A549 (cell line): ENCODE measurements at regions not wholly inside any gene's neighbourhood (a gene's known extent, or its start where the extent isn't known, plus 50 kb on each side); places are given as distances from the start of the nearest gene placed in this dataset.

Source experiments
- ATAC-seq, 2 experiments: fragments of 200-7000 bp in 1 of 2; fragments of >200 bp in 1 of 2; cut with Nextera tagmentation in 1 of 2; cut with Tn5 transposase in 1 of 2; 3 replicates each; pipeline versions ENCODE4 v1.8.0 to v1.9.1; 2018 to 2020; ENCODE audit warnings: mild to moderate bottlenecking in 1 of 2, moderate library complexity in 1 of 2
- CTCF ChIA-PET: fragments of 300-600 bp; sonication (Branson Sonifier 250); formaldehyde crosslinking; extraction: SDS; loops from one replicate; lab custom pipeline; 2021; ENCODE audit warnings: antibody characterized with exemption, inconsistent platforms; lab: Yijun Ruan, JAX
- POLR2A ChIA-PET: fragments of 350-600 bp; formaldehyde crosslinking; extraction: SDS; loops from one replicate; lab custom pipeline; 2021; ENCODE audit warnings: antibody characterized with exemption, inconsistent platforms; lab: Yijun Ruan, JAX
- DNase-seq, 2 experiments: peaks; one replicate each; pipeline versions ENCODE4 v3.0.0 to v3.0.0-alpha.2; 2011 to 2016; ENCODE audit warnings: low read depth in 1 of 2, low spot score in 1 of 2
- FAIRE-seq: peaks from 2 replicates; lab custom pipeline; 2011; peaks lifted over from hg19 to GRCh38; lab: Jason Lieb, UNC
- H3K27ac ChIP-seq, 2 experiments: fragments of >200 bp; sonication (Bioruptor Twin); formaldehyde crosslinking; 3 replicates each; pipeline ENCODE4 v1.5.1; 2016 to 2017
- H3K4me1 ChIP-seq: fragments of >200 bp; sonication (Bioruptor Twin); formaldehyde crosslinking; 3 replicates; pipeline ENCODE4 v1.6.1; 2016
- H3K4me2 ChIP-seq: fragments of >200 bp; sonication (Bioruptor Twin); formaldehyde crosslinking; 3 replicates; pipeline ENCODE4 v1.6.1; 2016
- H3K4me3 ChIP-seq: fragments of >200 bp; sonication (Bioruptor Twin); formaldehyde crosslinking; 3 replicates; pipeline ENCODE4 v1.5.1; 2016
- H3K9me3 ChIP-seq: fragments of >200 bp; sonication (Bioruptor Twin); formaldehyde crosslinking; 3 replicates; pipeline ENCODE4 v1.6.1; 2016
- ATOH8 ChIP-seq: fragments of 250-450 bp; sonication (Bioruptor Pico); IDR thresholded peaks from 2 replicates; pipeline ENCODE4 v1.5.0; 2020; ENCODE audit warnings: low read depth, mild to moderate bottlenecking, moderate library complexity
- CEBPB ChIP-seq, 2 experiments: fragments of >200 bp in 1 of 2; sonication (Bioruptor Twin) in 1 of 2; formaldehyde crosslinking in 1 of 2; IDR thresholded peaks; 2 replicates each; pipeline ENCODE4 v1.6.1; 2012 to 2016
- CHD2 ChIP-seq: fragments of 150-350 bp; IDR thresholded peaks from 2 replicates; pipeline ENCODE4 v1.6.1; 2014; ENCODE audit warnings: low read length; ENCODE audit not compliant: partially characterized antibody
- E2F6 ChIP-seq: IDR thresholded peaks from 2 replicates; pipeline ENCODE4 v1.6.1; 2012; ENCODE audit warnings: low read depth, borderline replicate concordance
- EHF ChIP-seq: fragments of 250-450 bp; sonication (Bioruptor Pico); IDR thresholded peaks from 2 replicates; pipeline ENCODE4 v1.5.0; 2020; ENCODE audit warnings: mild to moderate bottlenecking
- EP300 ChIP-seq, 2 experiments: fragments of >200 bp; sonication (Bioruptor Twin); formaldehyde crosslinking; IDR thresholded peaks; 2 replicates in 1 of 2; 3 replicates in 1 of 2; pipeline ENCODE4 v1.6.1; 2016 to 2017
- ESRRA ChIP-seq: fragments of 150-350 bp; IDR thresholded peaks from 2 replicates; pipeline ENCODE4 v1.6.1; 2014; ENCODE audit warnings: mild to moderate bottlenecking, low read length, borderline replicate concordance
- FOSB ChIP-seq: fragments of 250-450 bp; sonication (Bioruptor Pico); IDR thresholded peaks from 2 replicates; pipeline ENCODE4 v1.5.0; 2020; ENCODE audit warnings: mild to moderate bottlenecking, moderate library complexity
- FOSL2 ChIP-seq, 2 experiments: fragments of 450-650 bp in 1 of 2; fragments of >200 bp in 1 of 2; sonication (Bioruptor Twin) in 1 of 2; formaldehyde crosslinking; IDR thresholded peaks; 2 replicates each; pipeline versions ENCODE4 v1.5.0 to v1.6.1; 2016 to 2020; ENCODE audit warnings: mild to moderate bottlenecking in 1 of 2, moderate library complexity in 1 of 2
- FOXS1 ChIP-seq: fragments of 250-450 bp; sonication (Bioruptor Pico); IDR thresholded peaks from 2 replicates; pipeline ENCODE4 v1.5.0; 2020; ENCODE audit warnings: mild to moderate bottlenecking, moderate library complexity
- HDAC2 ChIP-seq: fragments of 200-600 bp; sonication (generic); IDR thresholded peaks from 2 replicates; pipeline ENCODE4 v1.6.1; 2016
- HES2 ChIP-seq: fragments of >200 bp; sonication (Bioruptor Twin); formaldehyde crosslinking; IDR thresholded peaks from 2 replicates; pipeline ENCODE4 v1.6.1; 2016
- HEYL ChIP-seq: fragments of 250-450 bp; sonication (Bioruptor Pico); IDR thresholded peaks from 2 replicates; pipeline ENCODE4 v1.8.0; 2021; ENCODE audit warnings: mild to moderate bottlenecking, moderate library complexity
- HOXB13 ChIP-seq: fragments of 250-450 bp; sonication (Bioruptor Pico); IDR thresholded peaks from 2 replicates; pipeline ENCODE4 v1.5.0; 2020; ENCODE audit warnings: low read depth, mild to moderate bottlenecking, moderate library complexity
- HOXB5 ChIP-seq: fragments of 250-450 bp; sonication (Bioruptor Pico); IDR thresholded peaks from 2 replicates; pipeline ENCODE4 v1.5.0; 2020; ENCODE audit warnings: mild to moderate bottlenecking, moderate library complexity
- JUNB ChIP-seq: fragments of >200 bp; sonication (Bioruptor Twin); formaldehyde crosslinking; IDR thresholded peaks from 2 replicates; pipeline ENCODE4 v1.6.1; 2016
- PHF8 ChIP-seq: fragments of 200-600 bp; sonication (generic); IDR thresholded peaks from 2 replicates; pipeline ENCODE4 v1.6.1; 2016; ENCODE audit warnings: low read depth, mild to moderate bottlenecking, antibody characterized with exemption, moderate library complexity, borderline replicate concordance
- RAD21 ChIP-seq, 2 experiments: fragments of >200 bp in 1 of 2; sonication (Bioruptor Twin) in 1 of 2; formaldehyde crosslinking in 1 of 2; IDR thresholded peaks in 1 of 2; conservative IDR thresholded peaks in 1 of 2; 2 replicates in 1 of 2; 3 replicates in 1 of 2; pipeline ENCODE4 v1.6.1; 2012 to 2018; ENCODE audit warnings: inconsistent platforms in 1 of 2
- RARB ChIP-seq: fragments of 250-450 bp; sonication (Bioruptor Pico); IDR thresholded peaks from 2 replicates; pipeline ENCODE4 v1.8.0; 2021; ENCODE audit warnings: mild to moderate bottlenecking, moderate library complexity
- REST ChIP-seq: fragments of 200-600 bp; sonication (generic); IDR thresholded peaks from 2 replicates; pipeline ENCODE4 v1.6.1; 2016; ENCODE audit warnings: antibody characterized with exemption, mild to moderate bottlenecking, moderate library complexity
- RFX5 ChIP-seq: fragments of 450-650 bp; IDR thresholded peaks from 2 replicates; pipeline ENCODE4 v1.7.1; 2014; ENCODE audit warnings: antibody characterized with exemption, mild to moderate bottlenecking, moderate library complexity
- RNF2 ChIP-seq: fragments of 200-600 bp; sonication (generic); IDR thresholded peaks from 2 replicates; pipeline ENCODE4 v1.6.1; 2016; ENCODE audit warnings: low read depth, mild to moderate bottlenecking, antibody characterized with exemption, moderate library complexity, borderline replicate concordance
- SMC3 ChIP-seq: fragments of >200 bp; sonication (Bioruptor Twin); formaldehyde crosslinking; IDR thresholded peaks from 3 replicates; pipeline ENCODE4 v1.6.1; 2018; ENCODE audit warnings: inconsistent platforms
- SREBF2 ChIP-seq: fragments of 450-650 bp; IDR thresholded peaks from 2 replicates; pipeline ENCODE4 v1.6.1; 2014; ENCODE audit warnings: mild to moderate bottlenecking, moderate library complexity
- USF2 ChIP-seq: fragments of 450-650 bp; IDR thresholded peaks from 2 replicates; pipeline ENCODE4 v1.6.1; 2014; ENCODE audit warnings: antibody characterized with exemption
- ZC3H11A ChIP-seq: fragments of 450-650 bp; IDR thresholded peaks from 2 replicates; pipeline ENCODE4 v1.6.1; 2014; ENCODE audit warnings: antibody characterized with exemption, mild to moderate bottlenecking
- ZFP36 ChIP-seq: fragments of 450-650 bp; IDR thresholded peaks from 2 replicates; pipeline ENCODE4 v1.6.1; 2014; ENCODE audit warnings: borderline replicate concordance; ENCODE audit not compliant: partially characterized antibody
- WGBS: methylation state at CpG from one replicate; pipeline ENCODE4 v1.1.6; 2017; ENCODE audit errors: missing lambda C conversion rate; 5-methylcytosine and 5-hydroxymethylcytosine counted together
- TF ChIP-seq, protein P1 (sequence below): fragments of >200 bp; sonication (Bioruptor Twin); formaldehyde crosslinking; IDR thresholded peaks from 3 replicates; pipeline ENCODE4 v1.6.1; 2016
- TF ChIP-seq, protein P2 (sequence below): IDR thresholded peaks from 2 replicates; pipeline ENCODE4 v1.6.1; 2012

GRCh38 chr21:29403922-29404538, 105.3 kb downstream of the BACH1 start:
- H3K27ac ChIP-seq: peak overlapping the region in 1 of 2 experiments; percentile 1; a peak in 1 of 6 replicates
- no peak overlapping the region for H3K4me3 ChIP-seq
- FAIRE-seq (no peak), ATAC-seq (no peak)
- 70% methylated on average over 3 of the region's 4 CpGs for WGBS
- H3K9me3 ChIP-seq: 0 out of 3 replicates have a peak, but pooled peaks cover 3% of the 10 kb centered on the region
- POLR2A ChIA-PET: no interaction called here
- TF ChIP-seq CEBPB (IDR thresholded peaks at IDR 0.05) (no peak), EP300 (IDR thresholded peaks at IDR 0.05) (no peak), ESRRA (no peak), HES2 (no peak), SMC3 (no peak), ZFP36 (no peak), USF2 (no peak), REST (no peak), RFX5 (no peak), RARB (CRISPR knock-in tag) (no peak), E2F6 (no peak), CHD2 (no peak), HEYL (no peak), FOSB (no peak), ATOH8 (CRISPR knock-in tag) (no peak), FOSL2 (IDR thresholded peaks at IDR 0.05) (no peak), FOSL2 (CRISPR knock-in tag; IDR thresholded peaks at IDR 0.05) (no peak), HOXB5 (CRISPR knock-in tag) (no peak), JUNB (no peak), EHF (CRISPR knock-in tag) (no peak)
- TF ChIP-seq, all 56 proteins: peak for 0
- CTCF ChIA-PET: no interaction called here
- Histone ChIP-seq H3K4me2 (no peak overlapping the region), H3K4me1 (no peaks in the 10 kb centered on the region)
- peak in 1 of 2 experiments; percentile 3 for DNase-seq

GRCh38 chr21:29405503-29406122, 106.9 kb downstream of the BACH1 start:
- POLR2A ChIA-PET: no interaction called here
- DNase-seq (no peak), ATAC-seq (no peak), FAIRE-seq (no peak)
- CTCF ChIA-PET: no interaction called here
- Histone ChIP-seq H3K9me3 (no peaks in the 10 kb centered on the region), H3K27ac (no peak overlapping the region), H3K4me2 (no peak overlapping the region), H3K4me1 (no peaks in the 10 kb centered on the region), H3K4me3 (no peak overlapping the region)
- WGBS: 64% methylated on average over 2 of the region's 2 CpGs
- TF ChIP-seq, protein P1, sequence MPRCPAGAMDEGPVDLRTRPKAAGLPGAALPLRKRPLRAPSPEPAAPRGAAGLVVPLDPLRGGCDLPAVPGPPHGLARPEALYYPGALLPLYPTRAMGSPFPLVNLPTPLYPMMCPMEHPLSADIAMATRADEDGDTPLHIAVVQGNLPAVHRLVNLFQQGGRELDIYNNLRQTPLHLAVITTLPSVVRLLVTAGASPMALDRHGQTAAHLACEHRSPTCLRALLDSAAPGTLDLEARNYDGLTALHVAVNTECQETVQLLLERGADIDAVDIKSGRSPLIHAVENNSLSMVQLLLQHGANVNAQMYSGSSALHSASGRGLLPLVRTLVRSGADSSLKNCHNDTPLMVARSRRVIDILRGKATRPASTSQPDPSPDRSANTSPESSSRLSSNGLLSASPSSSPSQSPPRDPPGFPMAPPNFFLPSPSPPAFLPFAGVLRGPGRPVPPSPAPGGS: no peak
- TF ChIP-seq PHF8 (no peak), CHD2 (no peak), RNF2 (no peak), ZC3H11A (no peak), HDAC2 (no peak), RAD21 (conservative IDR thresholded peaks at IDR 0.05 in 1 of 2, IDR thresholded peaks at IDR 0.05 in 1 of 2) (no peak), CEBPB (IDR thresholded peaks at IDR 0.05) (no peak), SREBF2 (no peak), FOXS1 (no peak), HOXB13 (CRISPR knock-in tag) (no peak), FOSB (no peak), HEYL (no peak), E2F6 (no peak)
- TF ChIP-seq, protein P2, sequence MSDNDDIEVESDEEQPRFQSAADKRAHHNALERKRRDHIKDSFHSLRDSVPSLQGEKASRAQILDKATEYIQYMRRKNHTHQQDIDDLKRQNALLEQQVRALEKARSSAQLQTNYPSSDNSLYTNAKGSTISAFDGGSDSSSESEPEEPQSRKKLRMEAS: no peak
